B cell (primary cell): ENCODE measurements at regions not wholly inside any gene's neighbourhood (a gene's known extent, or its start where the extent isn't known, plus 50 kb on each side); places are given as distances from the start of the nearest gene placed in this dataset.

Experiments used
- ATAC-seq: fragments of 200-7000 bp; cut with Tn5 transposase; one replicate; pipeline ENCODE4 v1.10.0; 2021; ENCODE audit warnings: low read depth, mild to moderate bottlenecking, moderate number of reproducible peaks, moderate library complexity
- CTCF ChIA-PET: fragments of 350-600 bp; sonication (Branson Sonifier 250); formaldehyde crosslinking; loops from one replicate; lab custom pipeline; 2021; ENCODE audit warnings: antibody characterized with exemption, inconsistent platforms; lab: Charles Lee
- POLR2A ChIA-PET: fragments of 350-600 bp; sonication (Branson Sonifier 250); formaldehyde crosslinking; loops from one replicate; lab custom pipeline; 2021; ENCODE audit warnings: antibody characterized with exemption; lab: Charles Lee
- DNase-seq: peaks from one replicate; pipeline ENCODE4 v3.0.0; 2013
- H2AFZ ChIP-seq: 2 replicates; pipeline ENCODE4 v1.6.1; 2012; ENCODE audit warnings: mild to moderate bottlenecking, low read depth, low read length; ENCODE audit not compliant: insufficient read depth, poor library complexity, severe bottlenecking
- H3K27ac ChIP-seq, 2 donors: 1 replicate in 1 of 2; 2 replicates in 1 of 2; pipeline ENCODE4 v1.5.1; 2012 to 2013; ENCODE audit warnings: low read length in 2 of 2, mild to moderate bottlenecking in 2 of 2, moderate library complexity in 1 of 2
- H3K27me3 ChIP-seq, 4 experiments: fragments of 200-600 bp in 1 of 4; sonication (generic) in 1 of 4; replicated peaks in 1 of 4; 1 replicate in 2 of 4; 2 replicates in 2 of 4; pipeline versions ENCODE4 v1.6.1 to v1.7.0; 2013 to 2016; ENCODE audit warnings: low read length in 3 of 4, mild to moderate bottlenecking in 2 of 4, mixed read lengths in 1 of 4, moderate library complexity in 1 of 4; ENCODE audit not compliant: insufficient read depth in 4 of 4, control insufficient read depth in 3 of 4; ENCODE audit errors: control extremely low read depth in 1 of 4
- H3K36me3 ChIP-seq, 2 experiments: replicated peaks in 1 of 2; 1 replicate in 1 of 2; 2 replicates in 1 of 2; pipeline versions ENCODE4 v1.6.1 to v1.7.1; 2013; ENCODE audit warnings: low read length in 1 of 2; ENCODE audit not compliant: insufficient read depth in 2 of 2, control insufficient read depth in 1 of 2; ENCODE audit errors: control extremely low read depth in 1 of 2, extremely low read depth in 1 of 2
- H3K4me1 ChIP-seq, 2 donors: fragments of 200-600 bp in 1 of 2; sonication (generic) in 1 of 2; 1 replicate in 1 of 2; 2 replicates in 1 of 2; pipeline versions ENCODE4 v1.5.1 to v1.6.1; 2013 to 2017; ENCODE audit warnings: low read length in 2 of 2; ENCODE audit not compliant: control insufficient read depth in 2 of 2, insufficient read depth in 2 of 2
- H3K4me2 ChIP-seq: replicated peaks from 2 replicates; pipeline ENCODE3; 2012; ENCODE audit warnings: mild to moderate bottlenecking, low read depth, low read length; ENCODE audit not compliant: poor library complexity, severe bottlenecking
- H3K4me3 ChIP-seq, 5 experiments: fragments of 200-600 bp in 1 of 5; sonication (generic) in 1 of 5; 1 replicate in 3 of 5; 2 replicates in 2 of 5; pipeline versions ENCODE4 v1.5.1 to v1.7.0; 2011 to 2016; ENCODE audit warnings: low read length in 4 of 5, mild to moderate bottlenecking in 4 of 5, low read depth in 2 of 5, control low read depth in 1 of 5, moderate library complexity in 1 of 5; ENCODE audit not compliant: insufficient read depth in 1 of 5; ENCODE audit errors: control extremely low read depth in 1 of 5, extremely low read depth in 1 of 5
- H3K79me2 ChIP-seq: fragments of 200-600 bp; sonication (generic); one replicate; pipeline ENCODE4 v1.6.0; 2016; ENCODE audit warnings: low read length; ENCODE audit not compliant: control insufficient read depth, insufficient read depth
- H3K9ac ChIP-seq: fragments of 200-600 bp; sonication (generic); 2 replicates; pipeline ENCODE4 v1.6.1; 2017; ENCODE audit warnings: mild to moderate bottlenecking, low read length, moderate library complexity
- H3K9me3 ChIP-seq, 3 donors: one replicate each; pipeline versions ENCODE4 v1.6.1 to v1.7.1; 2013; ENCODE audit warnings: low read length in 2 of 3; ENCODE audit not compliant: control insufficient read depth in 2 of 3, insufficient read depth in 1 of 3; ENCODE audit errors: control extremely low read depth in 1 of 3
- H4K20me1 ChIP-seq: 2 replicates; pipeline ENCODE4 v1.6.0; 2012; ENCODE audit warnings: mild to moderate bottlenecking, low read length; ENCODE audit not compliant: insufficient read depth, control insufficient read depth, poor library complexity, severe bottlenecking
- H3K27ac Mint-ChIP-seq: one replicate; pipeline ENCODE4 v1.8.0; 2021; ENCODE audit warnings: mixed read lengths
- H3K27me3 Mint-ChIP-seq: one replicate; pipeline ENCODE4 v1.8.0; 2021; ENCODE audit warnings: mixed read lengths
- H3K4me1 Mint-ChIP-seq: one replicate; pipeline ENCODE4 v1.8.0; 2021; ENCODE audit warnings: mixed read lengths
- H3K4me3 Mint-ChIP-seq: one replicate; pipeline ENCODE4 v1.8.0; 2021; ENCODE audit warnings: mixed read lengths
- H3K9me3 Mint-ChIP-seq: one replicate; pipeline ENCODE4 v1.8.0; 2022; ENCODE audit warnings: mixed read lengths; ENCODE audit not compliant: insufficient read depth
- CTCF ChIP-seq: fragments of 200-600 bp; IDR thresholded peaks from one replicate; pipeline ENCODE4 v1.8.0; 2022; ENCODE audit warnings: antibody characterized with exemption, mild to moderate bottlenecking
- EZH2 ChIP-seq: IDR thresholded peaks from 2 replicates; pipeline ENCODE4 v1.6.1; 2012; ENCODE audit warnings: borderline replicate concordance, low read depth, mild to moderate bottlenecking, moderate library complexity, low read length; ENCODE audit not compliant: insufficient read depth, poor library complexity, severe bottlenecking
- WGBS: methylation state at CpG from one replicate; pipeline ENCODE4 v1.1.5; 2013; ENCODE audit warnings: missing lambda C conversion rate; ENCODE audit not compliant: insufficient coverage; 5-methylcytosine and 5-hydroxymethylcytosine counted together
- intact Hi-C: fragments of 100-400 bp; cut with micrococcal nuclease; formaldehyde crosslinking; loops from one replicate; pipeline ENCODE4 v1.10.0; 2022

GRCh38 chr16:86909359-86910160, 331.2 kb downstream of the FOXL1 start:
- CTCF ChIA-PET: no interaction called here
- Histone ChIP-seq H3K79me2 (no peaks in the 10 kb centered on the region), H3K4me1 (no peaks in the 10 kb centered on the region), H3K9me3 (no peaks in the 10 kb centered on the region), H3K27ac (no peak overlapping the region), H4K20me1 (no peaks in the 10 kb centered on the region), H2AFZ (no peak overlapping the region), H3K4me3 (no peak overlapping the region), H3K36me3 (no peaks in the 10 kb centered on the region), H3K27me3 (no peaks in the 10 kb centered on the region), H3K9ac (no peak overlapping the region), H3K4me2 (no peak overlapping the region)
- no peak for DNase-seq
- no peak overlapping the region for H3K27ac Mint-ChIP-seq
- H3K4me1 Mint-ChIP-seq: no peaks in the 10 kb centered on the region
- intact Hi-C loops: no loop called here
- no peaks in the 10 kb centered on the region for H3K9me3 Mint-ChIP-seq
- H3K27me3 Mint-ChIP-seq: peaks cover 5% of the 10 kb centered on the region
- 91% methylated on average over 17 of the region's 19 CpGs for WGBS
- H3K4me3 Mint-ChIP-seq: no peak overlapping the region
- no peak for ATAC-seq
- POLR2A ChIA-PET: no interaction called here
- TF ChIP-seq EZH2 (no peak), CTCF (no peak)

- ChIA-PET CTCF (no interaction called here), POLR2A (no interaction called here)
- Histone ChIP-seq H3K4me1 (no peaks in the 10 kb centered on the region), H2AFZ (no peak overlapping the region), H3K4me3 (no peak overlapping the region), H3K27ac (no peak overlapping the region), H3K9me3 (peaks cover 0 to 2% (median 0%) of the 10 kb centered on the region in 3 donors), H3K36me3 (no peaks in the 10 kb centered on the region), H3K4me2 (no peak overlapping the region), H3K9ac (no peak overlapping the region), H3K27me3 (no peaks in the 10 kb centered on the region), H3K79me2 (no peaks in the 10 kb centered on the region), H4K20me1 (no peaks in the 10 kb centered on the region)
- 84% methylated on average over 14 of the region's 16 CpGs for WGBS
- no peak for ATAC-seq
- intact Hi-C loops: no loop called here
- Mint-ChIP-seq H3K4me3 (no peak overlapping the region), H3K9me3 (no peaks in the 10 kb centered on the region), H3K4me1 (no peaks in the 10 kb centered on the region), H3K27me3 (peaks cover 5% of the 10 kb centered on the region), H3K27ac (no peak overlapping the region)
- DNase-seq: no peak
- TF ChIP-seq EZH2 (no peak), CTCF (no peak)
These were observed 331.9 kb downstream of the FOXL1 start for GRCh38 chr16:86910161-86910769.
